ENCODE measurements at regions not wholly inside any gene's neighbourhood (a gene's known extent, or its start where the extent isn't known, plus 50 kb on each side); places are given as distances from the start of the nearest gene placed in this dataset.

DNA sequence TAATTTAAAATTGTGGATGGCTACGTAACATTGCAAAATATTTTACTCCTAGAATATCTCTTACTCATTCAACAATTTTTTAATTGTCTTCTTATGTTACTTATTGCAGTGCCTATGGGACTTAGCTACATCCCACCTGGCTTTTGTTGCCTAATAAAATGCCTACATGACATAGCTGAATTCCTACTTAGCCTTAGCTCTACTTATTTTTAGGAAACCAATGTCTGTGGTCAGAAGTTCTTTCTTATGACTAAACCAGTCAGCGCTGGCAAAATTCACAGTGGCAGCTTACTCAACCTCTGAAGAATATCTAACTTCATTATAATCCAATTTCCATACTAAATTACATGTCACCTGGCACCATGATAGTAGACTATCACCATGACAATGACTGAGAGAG lies 1612.4 kb upstream of the LRRTM3 start:
- H3K4me1 Mint-ChIP-seq: no peaks in the 10 kb centered on the region
- H3K27me3 Mint-ChIP-seq (ENCODE audit: low read depth, poor library complexity): no peaks in the 10 kb centered on the region
- no peak overlapping the region for H3K27ac Mint-ChIP-seq
- no peak overlapping the region for H3K4me3 Mint-ChIP-seq
- DNase-seq: no peak
- TF ChIP-seq, protein P1, sequence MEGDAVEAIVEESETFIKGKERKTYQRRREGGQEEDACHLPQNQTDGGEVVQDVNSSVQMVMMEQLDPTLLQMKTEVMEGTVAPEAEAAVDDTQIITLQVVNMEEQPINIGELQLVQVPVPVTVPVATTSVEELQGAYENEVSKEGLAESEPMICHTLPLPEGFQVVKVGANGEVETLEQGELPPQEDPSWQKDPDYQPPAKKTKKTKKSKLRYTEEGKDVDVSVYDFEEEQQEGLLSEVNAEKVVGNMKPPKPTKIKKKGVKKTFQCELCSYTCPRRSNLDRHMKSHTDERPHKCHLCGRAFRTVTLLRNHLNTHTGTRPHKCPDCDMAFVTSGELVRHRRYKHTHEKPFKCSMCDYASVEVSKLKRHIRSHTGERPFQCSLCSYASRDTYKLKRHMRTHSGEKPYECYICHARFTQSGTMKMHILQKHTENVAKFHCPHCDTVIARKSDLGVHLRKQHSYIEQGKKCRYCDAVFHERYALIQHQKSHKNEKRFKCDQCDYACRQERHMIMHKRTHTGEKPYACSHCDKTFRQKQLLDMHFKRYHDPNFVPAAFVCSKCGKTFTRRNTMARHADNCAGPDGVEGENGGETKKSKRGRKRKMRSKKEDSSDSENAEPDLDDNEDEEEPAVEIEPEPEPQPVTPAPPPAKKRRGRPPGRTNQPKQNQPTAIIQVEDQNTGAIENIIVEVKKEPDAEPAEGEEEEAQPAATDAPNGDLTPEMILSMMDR (IDR thresholded peaks at IDR 0.05): no peak
- no peaks in the 10 kb centered on the region for H3K9me3 Mint-ChIP-seq
- H3K36me3 Mint-ChIP-seq (ENCODE audit: low read depth): no peaks in the 10 kb centered on the region

DNA sequence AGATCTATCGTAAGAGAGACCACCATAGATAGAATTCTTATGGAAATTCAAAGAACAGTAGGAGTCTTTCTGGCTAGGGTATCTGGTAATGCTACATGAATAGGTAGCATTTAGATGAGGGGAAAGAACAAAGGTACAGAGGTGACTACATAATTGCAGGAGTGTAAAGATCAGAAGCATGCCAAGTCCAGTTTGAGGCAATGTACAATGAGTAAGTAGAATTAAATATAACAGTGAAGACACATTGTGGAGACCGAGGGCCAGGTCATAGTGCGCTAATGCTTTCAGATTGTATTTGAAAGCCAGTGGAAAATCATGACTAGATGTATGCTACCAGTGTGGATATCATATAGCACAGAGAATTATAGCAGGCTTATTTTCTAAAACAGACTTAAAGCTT lies 1611.6 kb upstream of the LRRTM3 start:
- H3K27ac Mint-ChIP-seq: no peak overlapping the region
- H3K9me3 Mint-ChIP-seq: no peaks in the 10 kb centered on the region
- H3K36me3 Mint-ChIP-seq (ENCODE audit: low read depth): no peaks in the 10 kb centered on the region
- TF ChIP-seq, protein P1 (IDR thresholded peaks at IDR 0.05): no peak
- no peak overlapping the region for H3K4me3 Mint-ChIP-seq
- peaks cover 2% of the 10 kb centered on the region for H3K4me1 Mint-ChIP-seq
- DNase-seq: no peak
- no peaks in the 10 kb centered on the region for H3K27me3 Mint-ChIP-seq (ENCODE audit: low read depth, poor library complexity)

DNA sequence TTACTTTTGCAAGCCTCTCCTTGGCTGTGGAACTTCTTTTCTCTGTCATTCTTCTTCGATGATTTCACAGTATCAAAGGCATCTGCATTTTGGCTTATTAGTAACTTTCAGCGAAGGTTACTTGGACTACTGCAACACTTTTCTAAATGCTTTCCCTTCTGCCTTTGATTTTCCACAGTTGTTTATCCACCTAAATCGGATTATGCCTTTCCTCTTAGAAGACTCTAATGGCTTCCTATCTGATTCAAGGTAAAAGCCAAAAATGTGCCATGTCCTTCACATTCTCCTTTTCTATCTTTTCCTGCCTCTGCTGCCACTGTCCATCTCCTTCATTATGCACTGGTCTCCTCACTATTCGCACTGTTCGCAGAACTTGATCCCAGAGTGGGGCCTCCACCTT lies 1606.3 kb upstream of the LRRTM3 start:
- Mint-ChIP-seq H3K36me3 (ENCODE audit: low read depth) (no peaks in the 10 kb centered on the region), H3K27ac (peak overlapping the region; percentile 6), H3K9me3 (no peaks in the 10 kb centered on the region), H3K4me1 (peaks cover 10% of the 10 kb centered on the region), H3K4me3 (no peak overlapping the region), H3K27me3 (ENCODE audit: low read depth, poor library complexity) (no peaks in the 10 kb centered on the region)
- TF ChIP-seq, protein P1 (IDR thresholded peaks at IDR 0.05): no peak
- DNase-seq: no peak

DNA sequence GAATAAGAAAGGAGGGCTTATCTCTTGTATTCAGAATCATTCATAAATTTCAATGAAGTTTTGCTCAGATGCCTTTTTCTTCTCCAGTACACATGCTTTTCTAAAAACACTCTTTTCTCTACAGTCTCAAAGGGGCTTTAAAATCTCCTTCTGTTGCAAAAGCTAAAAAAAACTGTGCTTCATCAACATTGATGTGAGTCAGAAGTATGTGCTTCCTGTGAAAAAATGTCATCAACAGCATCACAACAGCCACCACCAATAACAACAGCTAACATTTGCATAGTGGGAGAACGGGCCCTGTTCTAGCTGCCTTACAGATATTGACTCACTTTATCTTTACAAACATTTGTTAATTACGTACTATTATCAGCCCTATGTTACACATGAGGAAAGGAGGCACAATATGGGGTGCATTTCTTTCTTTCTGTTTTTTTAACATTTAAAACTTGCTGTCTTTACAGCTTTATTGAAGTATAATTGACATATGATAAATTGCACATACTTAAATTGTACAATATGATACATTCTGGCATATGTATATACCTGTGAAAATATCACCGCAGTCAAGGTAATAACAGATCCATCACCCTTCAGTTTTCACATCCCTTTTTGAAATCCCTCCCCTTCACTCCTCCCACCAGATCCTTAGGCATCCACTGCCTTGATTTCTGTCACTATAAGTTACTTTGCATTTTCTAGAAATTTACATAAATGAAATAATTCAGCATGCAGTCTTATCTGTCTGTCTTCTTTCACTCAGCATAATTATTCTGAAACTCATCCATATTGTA lies 1605.4 kb upstream of the LRRTM3 start:
- Mint-ChIP-seq H3K9me3 (no peaks in the 10 kb centered on the region), H3K36me3 (ENCODE audit: low read depth) (no peaks in the 10 kb centered on the region), H3K27ac (no peak overlapping the region), H3K27me3 (ENCODE audit: low read depth, poor library complexity) (no peaks in the 10 kb centered on the region), H3K4me1 (peaks cover 10% of the 10 kb centered on the region), H3K4me3 (no peak overlapping the region)
- DNase-seq: no peak
- TF ChIP-seq, protein P1 (IDR thresholded peaks at IDR 0.05): no peak

DNA sequence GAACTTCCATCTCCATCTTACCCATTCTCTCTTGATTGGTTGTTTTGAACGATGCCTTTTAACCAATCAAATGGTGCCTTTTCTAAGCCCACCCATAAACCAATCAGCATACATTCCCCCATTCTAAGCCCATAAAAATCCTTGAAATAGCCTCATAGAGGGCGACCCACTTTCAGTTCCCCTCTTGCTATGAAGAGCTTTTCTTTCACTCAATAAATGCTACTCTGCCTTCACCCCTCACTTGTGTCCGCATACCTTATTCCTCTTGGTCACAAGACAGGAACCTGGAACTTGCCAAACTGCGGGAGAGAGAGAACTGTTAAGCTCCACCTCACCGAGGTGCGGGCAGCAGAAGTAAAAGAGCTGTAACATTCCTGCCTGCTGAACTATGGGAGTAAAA lies 1602.0 kb upstream of the LRRTM3 start:
- H3K4me3 Mint-ChIP-seq: no peak overlapping the region
- no peaks in the 10 kb centered on the region for H3K36me3 Mint-ChIP-seq (ENCODE audit: low read depth)
- H3K27ac Mint-ChIP-seq: no peak overlapping the region
- TF ChIP-seq, protein P1 (IDR thresholded peaks at IDR 0.05): no peak
- H3K4me1 Mint-ChIP-seq: peaks cover 15% of the 10 kb centered on the region
- no peaks in the 10 kb centered on the region for H3K27me3 Mint-ChIP-seq (ENCODE audit: low read depth, poor library complexity)
- no peak for DNase-seq
- no peaks in the 10 kb centered on the region for H3K9me3 Mint-ChIP-seq

DNA sequence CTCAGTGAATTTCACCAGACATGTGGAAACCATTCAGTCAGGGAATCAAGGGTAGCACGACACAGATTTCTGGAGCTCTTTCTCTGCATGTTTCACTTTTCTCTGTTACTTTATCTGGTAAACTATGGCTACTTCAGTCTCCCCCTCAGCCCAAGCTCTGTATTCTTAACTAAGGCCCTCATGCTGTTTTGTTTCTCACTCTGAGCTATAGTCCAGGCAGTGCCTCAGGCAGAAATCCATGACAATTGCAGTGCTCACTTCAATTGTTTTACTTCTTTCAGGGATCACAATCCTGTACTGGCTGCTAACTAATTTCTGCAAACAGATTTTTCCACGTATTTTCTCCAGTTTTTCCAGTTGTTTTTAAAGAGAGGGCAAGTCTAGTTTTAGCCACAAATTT lies 1599.9 kb upstream of the LRRTM3 start:
- H3K4me1 Mint-ChIP-seq: peaks cover 6% of the 10 kb centered on the region
- TF ChIP-seq, protein P1 (IDR thresholded peaks at IDR 0.05): no peak
- no peak overlapping the region for H3K4me3 Mint-ChIP-seq
- no peaks in the 10 kb centered on the region for H3K36me3 Mint-ChIP-seq (ENCODE audit: low read depth)
- no peaks in the 10 kb centered on the region for H3K27me3 Mint-ChIP-seq (ENCODE audit: low read depth, poor library complexity)
- DNase-seq: no peak
- no peaks in the 10 kb centered on the region for H3K9me3 Mint-ChIP-seq
- H3K27ac Mint-ChIP-seq: no peak overlapping the region
